MV-4-11 (cell line): ENCODE measurements at regions not wholly inside any gene's neighbourhood (a gene's known extent, or its start where the extent isn't known, plus 50 kb on each side); places are given as distances from the start of the nearest gene placed in this dataset.
"Not testable (repeated sequence)": the region's sequence is repeated elsewhere in the genome, so short reads cannot be mapped to it uniquely, and the experiment has no call there.

Experiments used
- DNase-seq: peaks from one replicate; lab custom pipeline; 2025; lab: John Stamatoyannopoulos, UW

DNA sequence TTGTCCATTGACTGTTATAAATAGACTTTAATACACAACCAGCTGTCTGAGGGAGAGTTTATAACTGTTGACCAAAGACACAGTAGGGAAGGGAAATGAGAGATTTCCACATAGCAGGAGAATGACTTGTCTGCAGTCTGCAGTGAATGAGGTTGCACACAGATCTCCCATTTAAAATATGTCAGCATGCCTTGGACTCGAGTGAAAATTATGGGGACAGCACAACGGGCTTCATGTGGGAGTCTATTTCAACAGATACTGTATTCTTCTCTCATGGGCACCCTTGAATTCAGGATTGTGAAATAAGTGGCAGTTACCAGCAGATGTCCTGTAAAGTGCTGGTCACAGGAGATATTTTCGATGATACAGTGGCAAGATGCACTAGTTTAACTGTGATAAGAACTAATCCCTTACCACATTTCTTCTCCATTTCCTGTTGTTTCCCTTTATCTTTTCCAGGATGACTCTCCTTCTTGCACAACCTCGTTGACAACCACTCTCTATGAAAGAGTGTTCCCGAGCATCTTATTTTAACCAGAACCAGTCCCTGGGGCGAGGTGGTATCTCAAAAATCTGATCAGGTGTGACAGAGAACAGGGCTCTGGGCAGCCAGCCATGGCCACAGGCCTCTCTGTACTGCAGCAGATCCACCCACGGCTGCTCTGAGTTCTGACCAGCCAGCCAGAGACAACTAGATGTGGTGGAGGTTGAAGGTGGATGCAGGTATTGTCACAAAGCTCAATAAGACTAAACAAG lies 51.5 kb upstream of the MAP3K1 start:
- DNase-seq: peak; percentile 99

GRCh38 chr5:56763182-56763581 lies 52.2 kb upstream of the MAP3K1 start:
- DNase-seq: peak; percentile 75

- peak; percentile 78 for DNase-seq
These were observed 54.0 kb upstream of the MAP3K1 start for GRCh38 chr5:56761151-56761885.

- no peak for DNase-seq
These were observed 54.6 kb upstream of the MAP3K1 start for GRCh38 chr5:56760723-56761122.

DNA sequence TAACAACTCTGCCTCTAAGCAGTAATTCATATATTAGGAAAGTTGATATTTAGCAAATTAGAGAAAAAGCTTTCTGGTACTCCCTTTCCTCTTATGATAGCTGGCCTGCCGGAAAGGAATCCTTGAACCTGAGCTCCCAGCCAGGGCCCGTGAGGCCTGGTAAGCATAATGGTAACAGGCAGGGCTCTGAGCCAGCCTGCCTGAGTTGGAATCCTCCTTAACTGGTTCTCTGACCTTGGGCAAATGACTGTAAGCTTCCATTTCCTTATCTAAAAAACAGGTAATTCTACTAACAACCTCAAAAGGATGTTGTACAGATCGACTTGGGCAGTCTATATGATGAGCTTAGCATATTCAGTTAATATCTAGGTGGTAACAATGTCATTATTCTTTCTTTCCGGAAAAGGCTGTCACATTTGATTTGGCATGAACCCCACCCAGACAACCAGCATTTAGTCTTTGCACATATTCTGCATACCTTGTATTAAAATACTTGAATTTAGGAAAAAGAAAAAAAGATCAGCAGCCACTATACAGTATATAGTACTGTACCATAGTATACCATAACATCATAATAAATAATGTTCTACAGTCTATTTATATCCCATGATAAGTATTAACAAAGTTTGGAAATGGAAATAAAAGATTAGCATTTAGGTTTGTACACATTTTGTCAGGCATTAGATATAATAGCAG lies 55.7 kb upstream of the MAP3K1 start:
- DNase-seq: no peak

DNA sequence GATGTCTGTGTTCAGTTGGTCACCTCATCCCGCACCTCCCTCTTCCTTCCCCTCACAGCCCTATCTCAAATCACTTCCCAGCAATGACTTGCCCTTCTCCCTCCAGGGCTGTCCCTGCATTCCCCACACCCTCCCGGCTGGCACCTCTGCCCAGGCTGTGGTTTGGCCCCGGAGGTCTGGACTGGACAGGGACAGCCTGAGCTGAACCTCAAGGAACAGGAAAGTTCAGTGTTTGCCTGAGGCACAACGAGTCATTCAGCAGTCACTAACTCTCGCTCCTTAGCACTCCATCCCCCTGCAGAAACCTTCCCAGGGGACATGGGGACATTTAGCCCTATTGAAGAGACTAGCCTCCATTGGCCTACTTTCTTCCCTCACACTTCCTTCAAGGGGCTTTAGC lies 58.3 kb upstream of the MAP3K1 start:
- DNase-seq: no peak

GRCh38 chr5:56755036-56755555 lies 60.3 kb upstream of the MAP3K1 start:
- DNase-seq: no peak

DNA sequence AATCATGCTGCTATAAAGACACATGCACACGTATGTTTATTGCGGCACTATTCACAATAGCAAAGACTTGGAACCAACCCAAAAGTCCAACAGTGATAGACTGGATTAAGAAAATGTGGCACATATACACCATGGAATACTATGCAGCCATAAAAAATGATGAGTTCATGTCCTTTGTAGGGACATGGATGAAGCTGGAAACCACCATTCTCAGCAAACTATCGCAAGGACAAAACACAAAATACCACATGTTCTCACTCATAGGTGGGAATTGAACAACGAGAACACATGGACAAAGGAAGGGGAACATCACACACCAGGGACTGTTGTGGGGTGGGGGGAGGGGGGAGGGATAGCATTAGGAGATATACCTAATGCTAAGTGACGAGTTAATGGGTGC lies 61.8 kb upstream of the MAP3K1 start:
- DNase-seq: not testable (repeated sequence)

DNA sequence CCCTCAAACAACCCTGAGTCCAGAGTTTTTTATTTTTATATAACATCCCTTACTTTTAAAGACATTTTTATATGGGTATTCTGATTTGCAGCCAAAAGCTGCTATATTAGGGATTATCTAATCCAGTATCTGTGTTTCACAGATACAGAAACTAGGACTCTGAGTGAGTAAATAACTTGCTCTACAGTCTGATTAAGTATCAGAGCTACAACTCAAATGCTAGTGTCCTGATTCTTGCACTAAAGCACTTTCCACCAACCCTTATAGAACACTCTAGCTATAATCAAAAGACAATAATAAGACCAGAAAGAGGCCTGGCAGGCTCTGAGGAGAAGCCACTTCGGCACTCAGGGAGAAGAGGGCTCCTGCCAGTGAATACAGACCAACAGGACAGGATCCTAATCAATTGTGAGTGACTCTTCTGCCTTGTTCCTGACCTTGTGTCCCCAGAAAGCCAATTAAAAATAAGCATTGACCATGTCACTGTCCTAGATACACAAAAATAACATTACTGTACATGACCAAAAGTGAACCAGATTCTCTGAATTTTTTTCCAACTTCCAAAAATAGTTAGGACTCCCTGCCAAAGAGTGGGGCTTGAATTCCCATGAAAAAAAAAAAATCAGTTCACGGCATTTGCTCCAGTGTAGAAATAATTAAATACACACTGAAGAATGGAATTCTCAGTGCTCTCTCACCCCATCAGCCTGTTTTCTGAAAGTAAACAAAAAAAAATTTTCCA lies 63.6 kb upstream of the MAP3K1 start:
- no peak for DNase-seq

DNA sequence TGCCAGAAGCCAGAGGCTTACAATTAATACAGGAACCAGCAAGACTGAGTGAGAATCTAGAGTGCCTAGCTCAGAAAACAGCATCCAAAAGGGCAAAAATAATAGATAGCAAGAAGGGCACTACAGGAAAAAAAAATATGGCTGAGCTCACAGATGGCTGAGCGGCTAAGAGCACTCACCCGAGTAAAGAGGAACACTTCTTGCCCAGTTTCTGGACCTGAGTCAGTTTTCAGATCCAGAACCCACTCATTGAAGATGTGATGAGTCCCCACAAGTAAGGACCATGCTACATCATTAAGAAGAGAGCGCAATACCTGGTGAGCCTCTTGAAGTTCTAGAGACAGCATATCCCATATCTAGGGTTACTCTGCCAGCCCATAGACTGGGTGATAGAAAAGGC lies 65.5 kb upstream of the MAP3K1 start:
- no peak for DNase-seq

GRCh38 chr5:56746553-56747339 lies 68.6 kb upstream of the MAP3K1 start:
- no peak for DNase-seq

DNA sequence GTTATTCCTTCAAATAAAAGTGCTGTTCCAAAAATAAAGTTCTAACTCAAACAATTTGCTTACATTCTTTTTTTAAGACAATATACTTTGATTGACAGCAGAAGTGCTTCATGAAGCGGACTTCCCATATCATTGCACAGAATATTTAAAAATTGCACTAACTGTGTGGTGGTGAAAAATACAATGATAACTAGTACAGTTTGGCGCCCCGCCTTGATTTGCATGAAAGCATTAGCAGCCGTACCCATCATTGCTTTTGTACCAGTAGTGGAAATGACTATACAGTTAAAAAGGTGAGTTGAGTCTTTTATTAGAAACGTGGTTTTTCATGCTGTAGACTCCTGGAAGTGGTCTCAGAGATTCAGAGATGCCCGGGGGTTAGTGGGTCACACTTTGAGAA lies 69.5 kb upstream of the MAP3K1 start:
- no peak for DNase-seq

DNA sequence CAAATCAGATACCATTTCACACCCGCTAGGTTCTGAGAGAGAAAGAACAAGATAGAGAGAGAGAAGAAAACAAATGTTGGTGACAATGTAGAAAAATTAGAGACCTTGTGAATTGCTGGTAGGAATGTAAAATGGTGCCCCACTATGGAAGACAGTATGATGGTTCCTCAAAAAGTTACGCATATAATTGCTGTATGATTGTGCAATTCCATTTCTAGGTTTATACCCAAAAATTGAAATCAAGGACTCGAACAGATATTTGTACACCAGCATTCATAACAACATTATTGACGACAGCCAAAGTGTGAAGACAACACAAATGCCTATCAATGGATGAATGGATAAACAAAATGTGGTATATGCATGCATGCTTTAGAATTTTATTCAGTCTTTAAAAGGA lies 74.5 kb upstream of the MAP3K1 start:
- DNase-seq: peak; percentile 9

DNA sequence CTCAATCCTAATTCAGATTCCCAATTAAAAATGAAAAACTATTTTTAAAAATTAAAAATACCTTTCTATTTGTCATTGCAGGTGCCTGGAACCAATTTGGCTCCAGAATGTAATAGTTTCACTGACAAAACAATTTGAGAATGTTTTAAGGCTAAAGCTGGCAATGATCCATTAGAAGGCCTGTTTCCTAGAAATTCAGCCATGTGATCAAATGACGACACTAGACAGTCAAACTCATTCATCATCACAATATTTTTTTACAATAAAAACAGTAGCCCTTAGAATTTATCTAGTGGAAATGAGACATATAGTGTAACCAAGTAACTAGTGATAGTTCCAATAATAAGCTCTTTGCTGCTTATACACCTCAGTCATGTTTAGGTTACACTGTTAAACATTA lies 75.4 kb upstream of the MAP3K1 start:
- DNase-seq: no peak

DNA sequence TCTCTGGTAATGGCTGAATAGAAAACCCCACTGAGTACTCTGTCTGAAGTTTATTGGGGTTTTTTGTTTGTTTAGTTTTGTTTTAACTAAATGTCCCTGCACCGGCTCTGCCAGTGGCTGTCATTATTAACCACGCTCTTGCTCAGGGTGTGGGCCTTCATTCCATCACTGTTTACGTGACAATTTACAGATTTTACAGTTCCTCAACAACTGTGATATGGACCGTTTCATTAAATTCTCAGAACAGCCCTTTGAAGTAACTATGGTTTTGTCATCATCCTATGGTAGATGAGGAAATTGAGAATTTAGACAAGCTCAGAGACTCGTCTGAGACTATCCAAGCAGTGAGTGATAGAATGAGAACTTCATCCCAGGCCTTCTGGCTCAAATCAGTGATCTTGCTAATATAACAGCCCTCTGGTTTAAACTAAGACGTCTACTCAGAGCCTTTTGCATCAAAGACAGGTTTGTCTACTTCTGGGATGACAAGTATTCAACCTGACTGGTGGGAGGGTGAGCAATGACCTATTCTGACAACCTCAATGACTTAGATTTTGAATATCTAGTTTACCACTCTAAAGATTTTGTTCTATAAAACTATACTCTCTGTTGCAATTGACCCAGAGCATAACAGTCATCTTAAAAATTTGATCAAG lies 77.3 kb upstream of the MAP3K1 start:
- no peak for DNase-seq

DNA sequence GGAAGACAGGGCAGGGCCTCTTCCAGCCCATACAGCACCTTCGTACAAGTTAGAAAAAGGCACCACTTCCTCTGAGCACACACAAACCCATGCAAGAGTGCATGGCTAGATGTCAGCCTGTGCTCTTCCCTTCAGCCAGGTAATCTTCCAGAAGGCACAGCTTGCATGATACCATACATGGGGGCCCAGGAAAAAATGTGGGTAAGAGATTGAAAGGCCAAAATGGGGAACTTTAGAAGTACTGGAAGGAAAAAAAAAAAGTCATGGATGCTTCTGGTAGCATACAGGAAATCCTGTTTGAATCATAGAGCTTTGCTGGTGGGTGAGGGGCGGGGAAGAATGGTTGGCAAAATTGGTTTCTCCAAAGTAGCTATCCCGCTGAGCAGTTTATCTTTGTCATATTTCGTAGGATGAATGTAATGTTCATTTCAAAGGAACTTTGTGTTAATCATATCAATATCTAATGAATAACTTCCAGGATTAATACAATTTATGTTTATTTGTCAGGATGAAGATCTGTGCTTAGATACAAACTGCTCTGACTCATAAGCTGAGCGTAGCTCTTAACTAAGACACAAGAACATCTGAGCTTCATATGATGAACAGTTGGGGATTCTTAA lies 78.2 kb upstream of the MAP3K1 start:
- DNase-seq: peak; percentile 84

DNA sequence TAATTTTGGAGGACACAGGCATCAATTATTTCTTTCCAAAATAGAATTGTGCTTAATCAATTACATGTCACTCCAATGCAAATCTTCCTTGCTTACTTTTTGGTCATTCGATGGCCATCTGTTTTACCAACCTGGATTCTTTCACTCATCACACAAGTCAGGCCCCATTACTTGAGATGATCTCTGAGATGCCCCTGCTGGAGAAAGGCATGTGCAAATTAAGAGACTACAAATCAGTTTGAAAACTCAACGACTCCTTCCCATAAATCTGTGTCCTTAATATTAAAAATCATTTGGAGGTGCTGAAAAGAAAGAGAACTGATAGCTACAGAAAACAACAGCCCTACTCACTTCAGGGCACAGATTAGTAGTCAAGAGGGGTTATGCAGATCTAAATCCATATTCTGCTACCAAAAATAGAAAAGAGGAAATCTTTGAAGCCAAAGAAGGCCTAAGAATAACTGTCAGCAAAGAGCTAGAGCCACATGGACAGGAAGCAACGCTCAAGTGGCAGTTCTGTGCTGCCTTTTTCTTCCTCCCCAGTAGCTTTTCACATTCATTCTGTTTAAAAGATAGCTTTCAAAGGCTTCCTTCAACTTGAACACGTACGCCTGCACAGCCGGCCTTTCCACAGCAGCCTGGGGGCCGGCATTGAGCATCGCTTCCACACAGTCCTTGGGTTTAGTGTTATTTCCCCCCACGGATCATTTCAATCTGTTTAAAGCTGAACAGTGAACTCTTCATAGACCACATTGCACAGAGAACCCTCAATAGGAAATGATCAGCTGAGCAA lies 79.3 kb upstream of the MAP3K1 start:
- DNase-seq: peak; percentile 97

GRCh38 chr5:56734091-56734694 lies 81.2 kb upstream of the MAP3K1 start:
- no peak for DNase-seq

DNA sequence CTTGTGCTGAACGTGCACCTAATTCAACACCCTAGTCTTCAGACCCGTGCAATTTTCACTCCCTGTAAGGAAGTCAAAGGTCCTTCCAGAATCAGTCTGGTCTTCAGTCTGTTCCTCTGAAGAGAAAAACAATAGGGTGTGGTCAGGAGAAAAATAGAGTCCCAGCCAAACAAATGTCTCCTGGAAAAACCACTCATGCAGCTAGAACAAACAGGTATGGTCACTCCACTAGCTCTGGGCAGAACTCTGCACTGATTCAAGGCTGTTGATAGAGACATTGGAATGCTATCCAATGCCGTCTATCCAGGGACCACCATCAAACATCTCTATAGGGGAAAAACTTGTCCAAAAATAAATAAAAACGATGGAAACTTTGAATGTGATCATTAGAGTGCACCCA lies 81.8 kb upstream of the MAP3K1 start:
- DNase-seq: no peak
